PC-9 (cell line): ENCODE measurements at regions not wholly inside any gene's neighbourhood (a gene's known extent, or its start where the extent isn't known, plus 50 kb on each side); places are given as distances from the start of the nearest gene placed in this dataset.

ENCODE experiments used
- BruUV-seq: library from RNA; stranded (reverse); fragments of 400-500 nt; replicated peaks from 2 replicates; lab custom pipeline; 2021; lab: Mats Ljungman, UMichigan
- CTCF ChIA-PET: fragments of 300-600 bp; sonication (Branson Sonifier 250); formaldehyde crosslinking; loops from one replicate; lab custom pipeline; 2022; ENCODE audit warnings: antibody characterized with exemption; lab: Charles Lee
- POLR2A ChIA-PET: fragments of 300-600 bp; sonication (Branson Sonifier 250); formaldehyde crosslinking; loops from one replicate; lab custom pipeline; 2022; ENCODE audit warnings: antibody characterized with exemption; ENCODE audit not compliant: unreplicated experiment; lab: Charles Lee
- DNase-seq, 2 experiments: peaks; one replicate each; pipeline versions ENCODE4 v3.0.0 to v3.0.0-alpha.2; 2015 to 2022; ENCODE audit warnings: mixed read lengths in 1 of 2
- H2AFZ ChIP-seq: fragments of 200-600 bp; sonication (generic); 2 replicates; pipeline ENCODE4 v1.8.1; 2017; ENCODE audit warnings: antibody characterized with exemption
- H3F3A ChIP-seq: fragments of 200-600 bp; sonication (generic); 2 replicates; pipeline ENCODE4 v1.8.1; 2017; ENCODE audit warnings: antibody characterized with exemption, mild to moderate bottlenecking, low read depth; ENCODE audit not compliant: insufficient read depth
- H3K27ac ChIP-seq: fragments of 200-600 bp; sonication (generic); 2 replicates; pipeline ENCODE4 v1.6.1; 2016; ENCODE audit warnings: mixed run types
- H3K27me3 ChIP-seq: fragments of 200-600 bp; sonication (generic); 2 replicates; pipeline ENCODE4 v1.6.1; 2016; ENCODE audit warnings: low read depth, mixed run types; ENCODE audit not compliant: insufficient read depth
- H3K36me3 ChIP-seq: fragments of 200-600 bp; sonication (generic); 2 replicates; pipeline ENCODE4 v1.6.1; 2016; ENCODE audit warnings: low read depth, mixed run types
- H3K4me1 ChIP-seq: fragments of 200-600 bp; sonication (generic); replicated peaks from 2 replicates; pipeline ENCODE4 v1.6.1; 2016; ENCODE audit warnings: mixed run types; ENCODE audit not compliant: insufficient read depth
- H3K4me2 ChIP-seq: fragments of 200-600 bp; sonication (generic); 2 replicates; pipeline ENCODE4 v1.6.1; 2017; ENCODE audit warnings: mixed run types
- H3K4me3 ChIP-seq: fragments of 200-600 bp; sonication (generic); 2 replicates; pipeline ENCODE4 v1.6.1; 2016; ENCODE audit warnings: mixed run types
- H3K79me2 ChIP-seq: fragments of 200-600 bp; sonication (generic); 2 replicates; pipeline ENCODE4 v1.6.1; 2017; ENCODE audit warnings: low read depth, mixed run types
- H3K9me2 ChIP-seq: fragments of 200-600 bp; sonication (generic); 2 replicates; pipeline ENCODE4 v1.8.1; 2017; ENCODE audit warnings: mild to moderate bottlenecking; ENCODE audit not compliant: insufficient read depth
- H3K9me3 ChIP-seq: fragments of 200-600 bp; sonication (generic); 2 replicates; pipeline ENCODE4 v1.8.1; 2016; ENCODE audit warnings: low read depth; ENCODE audit not compliant: insufficient read depth
- H4K20me1 ChIP-seq: fragments of 200-600 bp; sonication (generic); 2 replicates; pipeline ENCODE4 v1.8.1; 2017; ENCODE audit not compliant: insufficient read depth
- CTCF ChIP-seq: fragments of 200-600 bp; sonication (generic); conservative IDR thresholded peaks from 2 replicates; pipeline ENCODE4 v1.6.1; 2017; ENCODE audit warnings: mixed run types, antibody characterized with exemption, mild to moderate bottlenecking, moderate library complexity
- EZH2 ChIP-seq: fragments of 200-600 bp; sonication (generic); IDR thresholded peaks from 2 replicates; pipeline ENCODE4 v1.8.0; 2017; ENCODE audit warnings: antibody characterized with exemption, low read depth
- intact Hi-C: fragments of 100-400 bp; cut with micrococcal nuclease; formaldehyde crosslinking; loops from one replicate; pipeline ENCODE4 v1.10.0; 2022; ENCODE audit not compliant: unreplicated experiment

- no peaks in the 10 kb centered on the region for H3K79me2 ChIP-seq
- no peaks in the 10 kb centered on the region for H4K20me1 ChIP-seq
- H3K27ac ChIP-seq = no peak overlapping the region
- H3K27me3 ChIP-seq = no peaks in the 10 kb centered on the region
- no peaks in the 10 kb centered on the region for H3F3A ChIP-seq
- CTCF ChIA-PET = no interaction called here
- H3K9me3 ChIP-seq = no peaks in the 10 kb centered on the region
- TF ChIP-seq CTCF = no peak
- TF ChIP-seq EZH2 = no peak
- POLR2A ChIA-PET = no interaction called here
- H3K4me3 ChIP-seq = no peak overlapping the region
- no peak overlapping the region for H2AFZ ChIP-seq
- BruUV-seq = no TSS peak
- DNase-seq = no peak
- H3K4me1 ChIP-seq = no peaks in the 10 kb centered on the region
- intact Hi-C loops = no loop called here
- no peak overlapping the region for H3K4me2 ChIP-seq
- H3K36me3 ChIP-seq = no peaks in the 10 kb centered on the region
- no peaks in the 10 kb centered on the region; the same call in 1 of the 2 replicates for H3K9me2 ChIP-seq
Observed at GRCh38 chr7:91374321-91374989, 110.2 kb downstream of the FZD1 start.

GRCh38 chr7:91375378-91375777 lies 111.1 kb downstream of the FZD1 start:
- no TSS peak for BruUV-seq
- H3F3A ChIP-seq = no peaks in the 10 kb centered on the region

GRCh38 chr7:91378131-91378530 lies 113.9 kb downstream of the FZD1 start:
- Histone ChIP-seq H3K36me3 (no peaks in the 10 kb centered on the region), H3K4me2 (no peak overlapping the region), H3K4me3 (no peak overlapping the region), H4K20me1 (no peaks in the 10 kb centered on the region), H3K27ac (no peak overlapping the region), H3F3A (no peaks in the 10 kb centered on the region), H3K4me1 (no peaks in the 10 kb centered on the region), H3K27me3 (no peaks in the 10 kb centered on the region), H3K9me3 (no peaks in the 10 kb centered on the region), H3K9me2 (no peaks in the 10 kb centered on the region), H3K79me2 (no peaks in the 10 kb centered on the region), H2AFZ (no peak overlapping the region)
- TF ChIP-seq CTCF (no peak), EZH2 (no peak)
- ChIA-PET CTCF (no interaction called here), POLR2A (no interaction called here)
- BruUV-seq = no TSS peak
- DNase-seq = no peak
- intact Hi-C loops = no loop called here

More at GRCh38 chr7:91375378-91375777, 111.1 kb downstream of the FZD1 start:
- Histone ChIP-seq H3K9me3 (no peaks in the 10 kb centered on the region), H3K27me3 (no peaks in the 10 kb centered on the region), H4K20me1 (no peaks in the 10 kb centered on the region), H3K9me2 (no peaks in the 10 kb centered on the region; the same call in 1 of the 2 replicates), H3K36me3 (no peaks in the 10 kb centered on the region), H3K4me1 (no peaks in the 10 kb centered on the region), H3K79me2 (no peaks in the 10 kb centered on the region), H3K27ac (no peak overlapping the region), H3K4me2 (no peak overlapping the region), H2AFZ (no peak overlapping the region), H3K4me3 (no peak overlapping the region)
- CTCF ChIA-PET = no interaction called here
- no peak for DNase-seq
- intact Hi-C loops = no loop called here
- TF ChIP-seq CTCF = no peak
- no peak for TF ChIP-seq EZH2
- POLR2A ChIA-PET = no interaction called here
